NCI-H2171 (cell line): ENCODE measurements at regions not wholly inside any gene's neighbourhood (a gene's known extent, or its start where the extent isn't known, plus 50 kb on each side); places are given as distances from the start of the nearest gene placed in this dataset.
A peak's percentile ranks its signal among the peaks of the same experiment; 100 is the strongest.
"Not testable (repeated sequence)": the region's sequence is repeated elsewhere in the genome, so short reads cannot be mapped to it uniquely, and the experiment has no call there.

Experiments
- DNase-seq: peaks from one replicate; lab custom pipeline; 2025; lab: John Stamatoyannopoulos, UW

- DNase-seq, result no peak
Observed at GRCh38 chr10:81444242-81444929, 430.6 kb upstream of the NRG3 start.

GRCh38 chr10:81450651-81451050 is 424.3 kb upstream of the NRG3 start:
- no peak for DNase-seq

- DNase-seq, result peak; percentile 80
Observed at GRCh38 chr10:81472927-81473470, 402.0 kb upstream of the NRG3 start.

- DNase-seq, result no peak
Observed at GRCh38 chr10:81473755-81474154, 401.2 kb upstream of the NRG3 start.

GRCh38 chr10:81479316-81479715 is 395.7 kb upstream of the NRG3 start:
- DNase-seq, result no peak

- no peak for DNase-seq
Observed at GRCh38 chr10:81496626-81497025, 378.4 kb upstream of the NRG3 start.

GRCh38 chr10:81498011-81498551 is 376.9 kb upstream of the NRG3 start:
- no peak for DNase-seq

GRCh38 chr10:81502677-81503359 is 372.2 kb upstream of the NRG3 start:
- DNase-seq, result no peak

- not testable (repeated sequence) for DNase-seq
Observed at GRCh38 chr10:81505777-81506176, 369.2 kb upstream of the NRG3 start.

- no peak for DNase-seq
Observed at GRCh38 chr10:81514811-81515210, 360.2 kb upstream of the NRG3 start.

- DNase-seq, result no peak
Observed at GRCh38 chr10:81520688-81521087, 354.3 kb upstream of the NRG3 start.

GRCh38 chr10:81524467-81524866 is 350.5 kb upstream of the NRG3 start:
- no peak for DNase-seq

- no peak for DNase-seq
Observed at GRCh38 chr10:81532403-81532802, 342.6 kb upstream of the NRG3 start.

- no peak for DNase-seq
Observed at GRCh38 chr10:81534991-81535390, 340.0 kb upstream of the NRG3 start.

GRCh38 chr10:81541517-81541916 is 333.5 kb upstream of the NRG3 start:
- DNase-seq, result no peak

GRCh38 chr10:81546243-81546642 is 328.8 kb upstream of the NRG3 start:
- DNase-seq, result no peak

GRCh38 chr10:81548160-81548559 is 326.8 kb upstream of the NRG3 start:
- no peak for DNase-seq

- DNase-seq, result no peak
Observed at GRCh38 chr10:81564143-81564542, 310.9 kb upstream of the NRG3 start.

GRCh38 chr10:81569488-81569887 is 305.5 kb upstream of the NRG3 start:
- no peak for DNase-seq

- no peak for DNase-seq
Observed at GRCh38 chr10:81570349-81570748, 304.6 kb upstream of the NRG3 start.

- no peak for DNase-seq
Observed at GRCh38 chr10:81570878-81571794, 303.9 kb upstream of the NRG3 start.

GRCh38 chr10:81575036-81575435 is 300.0 kb upstream of the NRG3 start:
- DNase-seq, result peak; percentile 41
